ENCODE measurements at regions not wholly inside any gene's neighbourhood (a gene's known extent, or its start where the extent isn't known, plus 50 kb on each side); places are given as distances from the start of the nearest gene placed in this dataset.

DNA sequence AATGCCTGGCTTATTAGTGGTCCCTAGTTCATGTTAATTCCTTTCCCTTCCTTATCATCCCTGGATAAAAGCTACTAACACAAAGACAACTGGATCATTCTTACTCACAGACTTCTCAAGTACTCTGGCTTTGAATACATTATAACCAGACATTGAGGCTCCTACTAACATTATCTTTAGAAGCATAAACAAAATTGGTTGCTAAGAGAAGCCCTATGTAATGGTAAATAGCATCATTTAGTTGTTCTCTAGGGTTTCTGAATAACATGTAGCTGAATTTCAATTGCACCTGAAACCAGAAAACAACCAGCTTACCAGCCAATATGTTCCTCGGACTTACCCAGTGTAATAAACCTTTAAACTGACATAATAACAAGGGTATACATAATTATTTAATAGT lies 114.1 kb upstream of the NCKAP5 start:
- no peaks in the 10 kb centered on the region for H3K9me3 Mint-ChIP-seq
- H3K27ac Mint-ChIP-seq = no peak overlapping the region
- Histone ChIP-seq H3K9ac (ENCODE audit: extremely low read depth, low read length, poor library complexity, severe bottlenecking) (no peak overlapping the region), H3K27me3 (ENCODE audit: control insufficient read depth, insufficient read depth, low read length, poor library complexity, severe bottlenecking) (peaks cover 3% of the 10 kb centered on the region), H3K4me3 (ENCODE audit: low read length) (no peak overlapping the region), H3K4me1 (ENCODE audit: control insufficient read depth, insufficient read depth, low read length) (no peaks in the 10 kb centered on the region), H3K36me3 (ENCODE audit: control insufficient read depth, insufficient read depth, low read length) (no peaks in the 10 kb centered on the region), H3K9me3 (ENCODE audit: control insufficient read depth, low read length) (no peaks in the 10 kb centered on the region), H3K27ac (ENCODE audit: low read depth, low read length) (no peak overlapping the region)
- WGBS, 2 experiments (ENCODE audit: insufficient coverage in 1 of 2, insufficient read length in 1 of 2) = no CpG with 5 or more reads among the region's 1 CpG
- peaks cover 2% of the 10 kb centered on the region for H3K4me1 Mint-ChIP-seq
- H3K4me3 Mint-ChIP-seq = no peak overlapping the region
- H3K27me3 Mint-ChIP-seq (ENCODE audit: insufficient read depth) = peaks cover 1% of the 10 kb centered on the region
- DNase-seq = no peak
- TF ChIP-seq, protein P1, sequence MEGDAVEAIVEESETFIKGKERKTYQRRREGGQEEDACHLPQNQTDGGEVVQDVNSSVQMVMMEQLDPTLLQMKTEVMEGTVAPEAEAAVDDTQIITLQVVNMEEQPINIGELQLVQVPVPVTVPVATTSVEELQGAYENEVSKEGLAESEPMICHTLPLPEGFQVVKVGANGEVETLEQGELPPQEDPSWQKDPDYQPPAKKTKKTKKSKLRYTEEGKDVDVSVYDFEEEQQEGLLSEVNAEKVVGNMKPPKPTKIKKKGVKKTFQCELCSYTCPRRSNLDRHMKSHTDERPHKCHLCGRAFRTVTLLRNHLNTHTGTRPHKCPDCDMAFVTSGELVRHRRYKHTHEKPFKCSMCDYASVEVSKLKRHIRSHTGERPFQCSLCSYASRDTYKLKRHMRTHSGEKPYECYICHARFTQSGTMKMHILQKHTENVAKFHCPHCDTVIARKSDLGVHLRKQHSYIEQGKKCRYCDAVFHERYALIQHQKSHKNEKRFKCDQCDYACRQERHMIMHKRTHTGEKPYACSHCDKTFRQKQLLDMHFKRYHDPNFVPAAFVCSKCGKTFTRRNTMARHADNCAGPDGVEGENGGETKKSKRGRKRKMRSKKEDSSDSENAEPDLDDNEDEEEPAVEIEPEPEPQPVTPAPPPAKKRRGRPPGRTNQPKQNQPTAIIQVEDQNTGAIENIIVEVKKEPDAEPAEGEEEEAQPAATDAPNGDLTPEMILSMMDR (conservative IDR thresholded peaks at IDR 0.05) = no peak
- no peaks in the 10 kb centered on the region for H3K36me3 Mint-ChIP-seq (ENCODE audit: low read depth)

DNA sequence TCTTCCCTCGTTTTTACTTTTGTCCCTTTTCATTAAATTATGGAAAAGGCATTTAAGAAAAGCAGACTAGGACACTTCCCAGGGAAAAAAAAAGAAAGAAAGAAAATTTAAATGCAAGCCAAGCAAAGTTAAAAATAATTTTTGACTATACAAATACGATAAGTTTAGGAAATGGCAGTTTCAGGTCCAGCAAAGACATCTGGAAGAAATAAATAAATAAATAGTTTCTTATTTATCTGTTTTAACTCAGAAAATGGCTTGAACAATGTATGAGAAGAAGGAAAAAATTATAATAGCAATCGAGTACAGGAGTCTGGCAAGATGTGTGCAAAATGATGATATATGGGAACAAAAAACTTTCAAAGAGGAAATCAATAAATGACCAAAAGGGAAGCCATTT lies 114.6 kb upstream of the NCKAP5 start:
- no peaks in the 10 kb centered on the region for H3K4me1 ChIP-seq (ENCODE audit: control insufficient read depth, insufficient read depth, low read length)
- no peak overlapping the region for H3K4me3 ChIP-seq (ENCODE audit: low read length)
- H3K27ac Mint-ChIP-seq = no peak overlapping the region
- H3K36me3 ChIP-seq (ENCODE audit: control insufficient read depth, insufficient read depth, low read length) = no peaks in the 10 kb centered on the region
- TF ChIP-seq, protein P1 (conservative IDR thresholded peaks at IDR 0.05) = no peak
- no peaks in the 10 kb centered on the region for H3K9me3 ChIP-seq (ENCODE audit: control insufficient read depth, low read length)
- DNase-seq = no peak
- H3K4me1 Mint-ChIP-seq = no peaks in the 10 kb centered on the region
- no peaks in the 10 kb centered on the region for H3K36me3 Mint-ChIP-seq (ENCODE audit: low read depth)
- no peak overlapping the region for H3K4me3 Mint-ChIP-seq
- H3K27me3 ChIP-seq (ENCODE audit: control insufficient read depth, insufficient read depth, low read length, poor library complexity, severe bottlenecking) = peaks cover 7% of the 10 kb centered on the region
- 80% methylated on average over 3 of the region's 3 CpGs; no CpG with 5 or more reads in 1 of the 2 experiments for WGBS, 2 experiments (ENCODE audit: insufficient coverage in 1 of 2, insufficient read length in 1 of 2)
- H3K27ac ChIP-seq (ENCODE audit: low read depth, low read length) = no peak overlapping the region
- no peak overlapping the region for H3K9ac ChIP-seq (ENCODE audit: extremely low read depth, low read length, poor library complexity, severe bottlenecking)
- H3K9me3 Mint-ChIP-seq = no peaks in the 10 kb centered on the region
- peaks cover 7% of the 10 kb centered on the region for H3K27me3 Mint-ChIP-seq (ENCODE audit: insufficient read depth)

DNA sequence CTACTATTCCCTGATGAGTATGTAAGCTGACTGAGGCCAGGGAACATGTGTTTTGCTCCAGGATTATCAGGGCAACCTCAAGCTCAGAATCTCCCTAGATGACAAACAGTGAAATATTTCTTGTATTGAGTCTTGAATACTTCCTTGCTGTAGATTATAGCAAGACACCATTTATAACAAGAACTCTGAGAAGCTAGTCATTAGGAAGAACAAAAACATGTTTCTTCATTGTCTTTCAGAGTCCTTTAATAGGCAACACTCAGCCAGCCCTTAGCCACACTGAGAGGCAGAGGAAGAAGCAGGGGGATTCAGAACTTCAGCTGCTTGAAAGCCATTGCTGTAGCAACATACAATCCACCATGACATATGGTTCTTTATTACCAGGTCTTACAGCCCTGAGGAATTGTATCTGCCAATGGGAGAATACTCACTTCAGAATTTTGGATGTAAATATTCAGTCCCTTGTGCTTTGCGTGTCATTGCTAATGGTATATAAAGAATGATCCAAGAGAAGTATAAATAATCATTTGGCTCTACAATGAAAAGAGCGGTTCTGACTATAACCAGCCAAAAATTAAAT lies 117.5 kb upstream of the NCKAP5 start:
- H3K4me1 Mint-ChIP-seq = no peaks in the 10 kb centered on the region
- Histone ChIP-seq H3K36me3 (ENCODE audit: control insufficient read depth, insufficient read depth, low read length) (no peaks in the 10 kb centered on the region), H3K9me3 (ENCODE audit: control insufficient read depth, low read length) (no peaks in the 10 kb centered on the region), H3K27me3 (ENCODE audit: control insufficient read depth, insufficient read depth, low read length, poor library complexity, severe bottlenecking) (peaks cover 9% of the 10 kb centered on the region), H3K4me1 (ENCODE audit: control insufficient read depth, insufficient read depth, low read length) (no peaks in the 10 kb centered on the region), H3K27ac (ENCODE audit: low read depth, low read length) (no peak overlapping the region), H3K4me3 (ENCODE audit: low read length) (no peak overlapping the region), H3K9ac (ENCODE audit: extremely low read depth, low read length, poor library complexity, severe bottlenecking) (no peak overlapping the region)
- TF ChIP-seq, protein P1 (conservative IDR thresholded peaks at IDR 0.05) = no peak
- no peak overlapping the region for H3K27ac Mint-ChIP-seq
- H3K27me3 Mint-ChIP-seq (ENCODE audit: insufficient read depth) = peaks cover 14% of the 10 kb centered on the region
- no peaks in the 10 kb centered on the region for H3K9me3 Mint-ChIP-seq
- H3K36me3 Mint-ChIP-seq (ENCODE audit: low read depth) = no peaks in the 10 kb centered on the region
- H3K4me3 Mint-ChIP-seq = no peak overlapping the region
- DNase-seq = no peak
- 88 to 100% methylated on average over 1 to 2 of the region's 2 CpGs for WGBS, 2 experiments (ENCODE audit: insufficient coverage in 1 of 2, insufficient read length in 1 of 2)
